ENCODE measurements at regions not wholly inside any gene's neighbourhood (a gene's known extent, or its start where the extent isn't known, plus 50 kb on each side); places are given as distances from the start of the nearest gene placed in this dataset.

DNA sequence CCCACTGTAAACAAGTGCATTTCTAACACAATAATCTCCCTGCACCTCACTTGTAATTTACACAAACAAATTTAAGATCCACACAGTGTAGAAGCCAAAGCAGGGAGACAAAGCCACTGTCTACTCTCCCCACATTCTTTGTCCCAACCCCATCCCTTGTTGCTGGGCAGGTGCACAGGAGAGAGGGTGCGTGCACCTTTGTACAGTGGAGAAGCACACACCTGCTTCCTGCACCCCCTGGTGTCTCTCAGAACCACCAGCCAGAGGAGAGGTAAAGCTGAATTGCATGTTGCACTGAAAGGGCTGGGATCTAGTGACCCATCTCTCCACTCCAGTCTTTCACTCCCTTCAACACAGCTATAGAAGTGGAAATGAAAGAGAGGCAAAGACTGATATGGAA lies 51.4 kb upstream of the IFNG-AS1 start:
- TF ChIP-seq ZNF658 (tag by site-specific recombination; IDR thresholded peaks at IDR 0.05), result no peak
- no peak for TF ChIP-seq ZNF426 (tag by site-specific recombination; IDR thresholded peaks at IDR 0.05)
- no peak for TF ChIP-seq ZNF184 (tag by site-specific recombination; IDR thresholded peaks at IDR 0.05)
- TF ChIP-seq, protein P1, sequence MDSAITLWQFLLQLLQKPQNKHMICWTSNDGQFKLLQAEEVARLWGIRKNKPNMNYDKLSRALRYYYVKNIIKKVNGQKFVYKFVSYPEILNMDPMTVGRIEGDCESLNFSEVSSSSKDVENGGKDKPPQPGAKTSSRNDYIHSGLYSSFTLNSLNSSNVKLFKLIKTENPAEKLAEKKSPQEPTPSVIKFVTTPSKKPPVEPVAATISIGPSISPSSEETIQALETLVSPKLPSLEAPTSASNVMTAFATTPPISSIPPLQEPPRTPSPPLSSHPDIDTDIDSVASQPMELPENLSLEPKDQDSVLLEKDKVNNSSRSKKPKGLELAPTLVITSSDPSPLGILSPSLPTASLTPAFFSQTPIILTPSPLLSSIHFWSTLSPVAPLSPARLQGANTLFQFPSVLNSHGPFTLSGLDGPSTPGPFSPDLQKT (IDR thresholded peaks at IDR 0.05; ENCODE audit: borderline replicate concordance, low read depth, low read length), result no peak
- no peak for TF ChIP-seq YY1 (tag by site-specific recombination; IDR thresholded peaks at IDR 0.05)
- TF ChIP-seq, protein P2, sequence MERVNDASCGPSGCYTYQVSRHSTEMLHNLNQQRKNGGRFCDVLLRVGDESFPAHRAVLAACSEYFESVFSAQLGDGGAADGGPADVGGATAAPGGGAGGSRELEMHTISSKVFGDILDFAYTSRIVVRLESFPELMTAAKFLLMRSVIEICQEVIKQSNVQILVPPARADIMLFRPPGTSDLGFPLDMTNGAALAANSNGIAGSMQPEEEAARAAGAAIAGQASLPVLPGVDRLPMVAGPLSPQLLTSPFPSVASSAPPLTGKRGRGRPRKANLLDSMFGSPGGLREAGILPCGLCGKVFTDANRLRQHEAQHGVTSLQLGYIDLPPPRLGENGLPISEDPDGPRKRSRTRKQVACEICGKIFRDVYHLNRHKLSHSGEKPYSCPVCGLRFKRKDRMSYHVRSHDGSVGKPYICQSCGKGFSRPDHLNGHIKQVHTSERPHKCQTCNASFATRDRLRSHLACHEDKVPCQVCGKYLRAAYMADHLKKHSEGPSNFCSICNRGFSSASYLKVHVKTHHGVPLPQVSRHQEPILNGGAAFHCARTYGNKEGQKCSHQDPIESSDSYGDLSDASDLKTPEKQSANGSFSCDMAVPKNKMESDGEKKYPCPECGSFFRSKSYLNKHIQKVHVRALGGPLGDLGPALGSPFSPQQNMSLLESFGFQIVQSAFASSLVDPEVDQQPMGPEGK (tag by site-specific recombination; IDR thresholded peaks at IDR 0.05), result no peak
- TF ChIP-seq, protein P3, sequence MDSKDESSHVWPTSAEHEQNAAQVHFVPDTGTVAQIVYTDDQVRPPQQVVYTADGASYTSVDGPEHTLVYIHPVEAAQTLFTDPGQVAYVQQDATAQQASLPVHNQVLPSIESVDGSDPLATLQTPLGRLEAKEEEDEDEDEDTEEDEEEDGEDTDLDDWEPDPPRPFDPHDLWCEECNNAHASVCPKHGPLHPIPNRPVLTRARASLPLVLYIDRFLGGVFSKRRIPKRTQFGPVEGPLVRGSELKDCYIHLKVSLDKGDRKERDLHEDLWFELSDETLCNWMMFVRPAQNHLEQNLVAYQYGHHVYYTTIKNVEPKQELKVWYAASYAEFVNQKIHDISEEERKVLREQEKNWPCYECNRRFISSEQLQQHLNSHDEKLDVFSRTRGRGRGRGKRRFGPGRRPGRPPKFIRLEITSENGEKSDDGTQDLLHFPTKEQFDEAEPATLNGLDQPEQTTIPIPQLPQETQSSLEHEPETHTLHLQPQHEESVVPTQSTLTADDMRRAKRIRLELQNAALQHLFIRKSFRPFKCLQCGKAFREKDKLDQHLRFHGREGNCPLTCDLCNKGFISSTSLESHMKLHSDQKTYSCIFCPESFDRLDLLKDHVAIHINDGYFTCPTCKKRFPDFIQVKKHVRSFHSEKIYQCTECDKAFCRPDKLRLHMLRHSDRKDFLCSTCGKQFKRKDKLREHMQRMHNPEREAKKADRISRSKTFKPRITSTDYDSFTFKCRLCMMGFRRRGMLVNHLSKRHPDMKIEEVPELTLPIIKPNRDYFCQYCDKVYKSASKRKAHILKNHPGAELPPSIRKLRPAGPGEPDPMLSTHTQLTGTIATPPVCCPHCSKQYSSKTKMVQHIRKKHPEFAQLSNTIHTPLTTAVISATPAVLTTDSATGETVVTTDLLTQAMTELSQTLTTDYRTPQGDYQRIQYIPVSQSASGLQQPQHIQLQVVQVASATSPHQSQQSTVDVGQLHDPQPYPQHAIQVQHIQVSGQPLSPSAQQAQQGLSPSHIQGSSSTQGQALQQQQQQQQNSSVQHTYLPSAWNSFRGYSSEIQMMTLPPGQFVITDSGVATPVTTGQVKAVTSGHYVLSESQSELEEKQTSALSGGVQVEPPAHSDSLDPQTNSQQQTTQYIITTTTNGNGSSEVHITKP (tag by site-specific recombination; IDR thresholded peaks at IDR 0.05), result no peak
- no peak for TF ChIP-seq KLF1 (tag by site-specific recombination; IDR thresholded peaks at IDR 0.05)
- TF ChIP-seq, protein P4, sequence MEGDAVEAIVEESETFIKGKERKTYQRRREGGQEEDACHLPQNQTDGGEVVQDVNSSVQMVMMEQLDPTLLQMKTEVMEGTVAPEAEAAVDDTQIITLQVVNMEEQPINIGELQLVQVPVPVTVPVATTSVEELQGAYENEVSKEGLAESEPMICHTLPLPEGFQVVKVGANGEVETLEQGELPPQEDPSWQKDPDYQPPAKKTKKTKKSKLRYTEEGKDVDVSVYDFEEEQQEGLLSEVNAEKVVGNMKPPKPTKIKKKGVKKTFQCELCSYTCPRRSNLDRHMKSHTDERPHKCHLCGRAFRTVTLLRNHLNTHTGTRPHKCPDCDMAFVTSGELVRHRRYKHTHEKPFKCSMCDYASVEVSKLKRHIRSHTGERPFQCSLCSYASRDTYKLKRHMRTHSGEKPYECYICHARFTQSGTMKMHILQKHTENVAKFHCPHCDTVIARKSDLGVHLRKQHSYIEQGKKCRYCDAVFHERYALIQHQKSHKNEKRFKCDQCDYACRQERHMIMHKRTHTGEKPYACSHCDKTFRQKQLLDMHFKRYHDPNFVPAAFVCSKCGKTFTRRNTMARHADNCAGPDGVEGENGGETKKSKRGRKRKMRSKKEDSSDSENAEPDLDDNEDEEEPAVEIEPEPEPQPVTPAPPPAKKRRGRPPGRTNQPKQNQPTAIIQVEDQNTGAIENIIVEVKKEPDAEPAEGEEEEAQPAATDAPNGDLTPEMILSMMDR (tag by site-specific recombination; IDR thresholded peaks at IDR 0.05), result no peak
- no peak for TF ChIP-seq ZNF155 (tag by site-specific recombination; IDR thresholded peaks at IDR 0.05)
- TF ChIP-seq, protein P5, sequence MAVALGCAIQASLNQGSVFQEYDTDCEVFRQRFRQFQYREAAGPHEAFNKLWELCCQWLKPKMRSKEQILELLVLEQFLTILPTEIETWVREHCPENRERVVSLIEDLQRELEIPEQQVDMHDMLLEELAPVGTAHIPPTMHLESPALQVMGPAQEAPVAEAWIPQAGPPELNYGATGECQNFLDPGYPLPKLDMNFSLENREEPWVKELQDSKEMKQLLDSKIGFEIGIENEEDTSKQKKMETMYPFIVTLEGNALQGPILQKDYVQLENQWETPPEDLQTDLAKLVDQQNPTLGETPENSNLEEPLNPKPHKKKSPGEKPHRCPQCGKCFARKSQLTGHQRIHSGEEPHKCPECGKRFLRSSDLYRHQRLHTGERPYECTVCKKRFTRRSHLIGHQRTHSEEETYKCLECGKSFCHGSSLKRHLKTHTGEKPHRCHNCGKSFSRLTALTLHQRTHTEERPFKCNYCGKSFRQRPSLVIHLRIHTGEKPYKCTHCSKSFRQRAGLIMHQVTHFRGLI (tag by site-specific recombination; IDR thresholded peaks at IDR 0.05), result no peak
- TF ChIP-seq ZNF221 (tag by site-specific recombination; IDR thresholded peaks at IDR 0.05; ENCODE audit: borderline replicate concordance), result no peak

Data from HEK293 (cell line).